H1 (cell line): ENCODE measurements at regions not wholly inside any gene's neighbourhood (a gene's known extent, or its start where the extent isn't known, plus 50 kb on each side); places are given as distances from the start of the nearest gene placed in this dataset.

Experiments
- CTCF ChIA-PET: fragments of 300-600 bp; sonication (Branson Sonifier 250); formaldehyde crosslinking; loops from one replicate; lab custom pipeline; 2021; ENCODE audit not compliant: partially characterized antibody; lab: Charles Lee
- POLR2A ChIA-PET: fragments of 300-600 bp; sonication (Branson Sonifier 250); formaldehyde crosslinking; loops from one replicate; lab custom pipeline; 2021; ENCODE audit warnings: inconsistent platforms; ENCODE audit not compliant: partially characterized antibody; lab: Charles Lee
- DNase-seq, 2 experiments: peaks; one replicate each; pipeline versions ENCODE4 v3.0.0 to v3.0.0-alpha.2; 2010 to 2022; ENCODE audit warnings: low spot score in 2 of 2, low read depth in 1 of 2, mixed read lengths in 1 of 2
- FAIRE-seq: peaks from 2 replicates; lab custom pipeline; 2011; peaks lifted over from hg19 to GRCh38; lab: Jason Lieb, UNC
- H2AFZ ChIP-seq: 2 replicates; pipeline ENCODE4 v1.8.1; 2012; ENCODE audit warnings: low read length, inconsistent platforms
- H2AK5ac ChIP-seq: 2 replicates; pipeline ENCODE4 v1.6.1; 2013; ENCODE audit warnings: low read depth, low read length
- H2BK120ac ChIP-seq: replicated peaks from 2 replicates; pipeline ENCODE3; 2013; ENCODE audit warnings: low read depth, low read length, inconsistent platforms
- H2BK12ac ChIP-seq: 2 replicates; pipeline ENCODE4 v1.6.1; 2013; ENCODE audit warnings: low read depth, low read length
- H2BK15ac ChIP-seq: 2 replicates; pipeline ENCODE4 v1.6.1; 2013; ENCODE audit warnings: low read length
- H2BK20ac ChIP-seq: 2 replicates; pipeline ENCODE4 v1.6.1; 2013; ENCODE audit warnings: low read length
- H2BK5ac ChIP-seq: 2 replicates; pipeline ENCODE4 v1.6.1; 2013; ENCODE audit warnings: low read depth, low read length
- H3K14ac ChIP-seq: 2 replicates; pipeline ENCODE4 v1.6.1; 2013; ENCODE audit warnings: inconsistent platforms; ENCODE audit not compliant: insufficient read length
- H3K18ac ChIP-seq: 2 replicates; pipeline ENCODE4 v1.6.1; 2013; ENCODE audit warnings: low read length; ENCODE audit errors: extremely low read depth
- H3K23ac ChIP-seq: 2 replicates; pipeline ENCODE4 v1.6.1; 2013; ENCODE audit warnings: inconsistent platforms; ENCODE audit not compliant: insufficient read length
- H3K23me2 ChIP-seq: 2 replicates; pipeline ENCODE4 v1.6.1; 2013; ENCODE audit warnings: low read depth, low read length
- H3K27ac ChIP-seq: 2 replicates; pipeline ENCODE4 v1.6.1; 2011; ENCODE audit warnings: low read depth, low read length, inconsistent platforms
- H3K27me3 ChIP-seq, 4 experiments: replicated peaks in 1 of 4; 1 replicate in 1 of 4; 2 replicates in 3 of 4; pipeline versions ENCODE4 v1.6.1 to v1.8.1; 2011 to 2013; ENCODE audit warnings: low read length in 3 of 4, mild to moderate bottlenecking in 3 of 4, inconsistent platforms in 2 of 4, mixed read lengths in 2 of 4, moderate library complexity in 1 of 4; ENCODE audit not compliant: control insufficient read depth in 3 of 4, insufficient read depth in 3 of 4; ENCODE audit errors: extremely low read depth in 1 of 4
- H3K36me3 ChIP-seq, 4 experiments: 2 replicates each; pipeline versions ENCODE4 v1.6.1 to v1.8.1; 2011 to 2013; ENCODE audit warnings: mild to moderate bottlenecking in 4 of 4, low read length in 3 of 4, moderate library complexity in 2 of 4, control low read depth in 1 of 4, inconsistent platforms in 1 of 4; ENCODE audit not compliant: insufficient read depth in 4 of 4, control insufficient read depth in 2 of 4
- H3K4ac ChIP-seq: replicated peaks from 2 replicates; pipeline ENCODE3; 2013; ENCODE audit warnings: low read length, low read depth, mixed read lengths, inconsistent platforms; ENCODE audit not compliant: insufficient read length
- H3K4me1 ChIP-seq, 4 experiments: replicated peaks in 1 of 4; 1 replicate in 1 of 4; 2 replicates in 3 of 4; pipeline versions ENCODE4 v1.6.1 to v1.8.1; 2011 to 2013; ENCODE audit warnings: low read length in 3 of 4, inconsistent platforms in 2 of 4, mixed read lengths in 1 of 4; ENCODE audit not compliant: insufficient read depth in 4 of 4, control insufficient read depth in 3 of 4
- H3K4me2 ChIP-seq, 2 experiments: 2 replicates each; pipeline versions ENCODE4 v1.6.1 to v1.8.1; 2011 to 2013; ENCODE audit warnings: low read depth in 2 of 2, low read length in 2 of 2, control low read depth in 1 of 2, inconsistent platforms in 1 of 2, mild to moderate bottlenecking in 1 of 2; ENCODE audit not compliant: insufficient read depth in 1 of 2
- H3K4me3 ChIP-seq, 4 experiments: fragments of 200-600, 300-600 bp in 1 of 4; sonication (generic), shearing (Covaris generic), sonication (Bioruptor Twin) in 1 of 4; 2 replicates each; pipeline versions ENCODE4 v1.5.1 to v1.8.1; 2011 to 2016; ENCODE audit warnings: low read length in 4 of 4, low read depth in 3 of 4, control low read depth in 2 of 4, inconsistent platforms in 2 of 4, mild to moderate bottlenecking in 2 of 4, mixed read lengths in 1 of 4, moderate library complexity in 1 of 4; ENCODE audit not compliant: insufficient read depth in 2 of 4; ENCODE audit errors: extremely low read depth in 1 of 4
- H3K56ac ChIP-seq: replicated peaks from 2 replicates; pipeline ENCODE3; 2013; ENCODE audit warnings: low read depth, mild to moderate bottlenecking, mixed read lengths, low read length, inconsistent platforms; ENCODE audit not compliant: insufficient read length
- H3K79me1 ChIP-seq: 2 replicates; pipeline ENCODE4 v1.6.1; 2013; ENCODE audit warnings: low read depth, low read length, control low read depth
- H3K79me2 ChIP-seq, 2 experiments: 2 replicates each; pipeline versions ENCODE4 v1.6.1 to v1.8.1; 2012 to 2013; ENCODE audit warnings: low read length in 2 of 2, mild to moderate bottlenecking in 2 of 2, inconsistent platforms in 1 of 2; ENCODE audit not compliant: insufficient read depth in 2 of 2, control insufficient read depth in 1 of 2
- H3K9ac ChIP-seq, 4 experiments: replicated peaks in 1 of 4; 1 replicate in 1 of 4; 2 replicates in 3 of 4; pipeline versions ENCODE4 v1.6.1 to v1.8.1; 2011 to 2013; ENCODE audit warnings: low read depth in 3 of 4, low read length in 3 of 4, control low read depth in 2 of 4, mild to moderate bottlenecking in 2 of 4, moderate library complexity in 2 of 4, inconsistent platforms in 1 of 4; ENCODE audit errors: extremely low read depth in 1 of 4
- H3K9me3 ChIP-seq, 2 experiments: 2 replicates each; pipeline versions ENCODE4 v1.6.1 to v1.8.1; 2012 to 2013; ENCODE audit warnings: mild to moderate bottlenecking in 2 of 2, moderate library complexity in 2 of 2, control low read depth in 1 of 2, inconsistent platforms in 1 of 2, low read depth in 1 of 2, low read length in 1 of 2, mixed read lengths in 1 of 2; ENCODE audit not compliant: insufficient read depth in 2 of 2
- H4K20me1 ChIP-seq, 2 experiments: replicated peaks in 1 of 2; 2 replicates each; pipeline versions ENCODE3 to v1.8.1; 2011 to 2013; ENCODE audit warnings: inconsistent platforms in 2 of 2, low read length in 2 of 2, mild to moderate bottlenecking in 1 of 2; ENCODE audit not compliant: insufficient read depth in 2 of 2, control insufficient read depth in 1 of 2
- H4K5ac ChIP-seq: 2 replicates; pipeline ENCODE4 v1.6.1; 2013; ENCODE audit warnings: low read length, low read depth, mixed read lengths, inconsistent platforms; ENCODE audit not compliant: insufficient read length
- H4K8ac ChIP-seq: 2 replicates; pipeline ENCODE4 v1.8.0; 2013; ENCODE audit warnings: mild to moderate bottlenecking, moderate library complexity, low read length, inconsistent platforms; ENCODE audit not compliant: insufficient read depth; ENCODE audit errors: extremely low read depth
- H4K91ac ChIP-seq: replicated peaks from 2 replicates; pipeline ENCODE3; 2013; ENCODE audit warnings: low read length, mixed read lengths, inconsistent platforms; ENCODE audit not compliant: insufficient read length
- CEBPB ChIP-seq: IDR thresholded peaks from 2 replicates; pipeline ENCODE4 v1.6.1; 2012; ENCODE audit warnings: low read depth, low read length
- JUND ChIP-seq: IDR thresholded peaks from 2 replicates; pipeline ENCODE4 v1.6.1; 2011; ENCODE audit warnings: mild to moderate bottlenecking, improper control_type of control experiment, low read length
- WGBS, 2 experiments: shearing (Covaris generic) in 1 of 2; methylation state at CpG; one replicate each; pipeline versions ENCODE4 v1.1.6 to v1.1.7; 2013 to 2015; ENCODE audit warnings: low lambda C conversion rate in 2 of 2, mixed read lengths in 2 of 2, inconsistent platforms in 1 of 2, low coverage in 1 of 2, missing lambda C conversion rate in 1 of 2; ENCODE audit not compliant: insufficient replicate concordance in 2 of 2, insufficient coverage in 1 of 2, insufficient read length in 1 of 2; ENCODE audit errors: extremely low coverage in 1 of 2, missing lambda C conversion rate in 1 of 2; 5-methylcytosine and 5-hydroxymethylcytosine counted together

DNA sequence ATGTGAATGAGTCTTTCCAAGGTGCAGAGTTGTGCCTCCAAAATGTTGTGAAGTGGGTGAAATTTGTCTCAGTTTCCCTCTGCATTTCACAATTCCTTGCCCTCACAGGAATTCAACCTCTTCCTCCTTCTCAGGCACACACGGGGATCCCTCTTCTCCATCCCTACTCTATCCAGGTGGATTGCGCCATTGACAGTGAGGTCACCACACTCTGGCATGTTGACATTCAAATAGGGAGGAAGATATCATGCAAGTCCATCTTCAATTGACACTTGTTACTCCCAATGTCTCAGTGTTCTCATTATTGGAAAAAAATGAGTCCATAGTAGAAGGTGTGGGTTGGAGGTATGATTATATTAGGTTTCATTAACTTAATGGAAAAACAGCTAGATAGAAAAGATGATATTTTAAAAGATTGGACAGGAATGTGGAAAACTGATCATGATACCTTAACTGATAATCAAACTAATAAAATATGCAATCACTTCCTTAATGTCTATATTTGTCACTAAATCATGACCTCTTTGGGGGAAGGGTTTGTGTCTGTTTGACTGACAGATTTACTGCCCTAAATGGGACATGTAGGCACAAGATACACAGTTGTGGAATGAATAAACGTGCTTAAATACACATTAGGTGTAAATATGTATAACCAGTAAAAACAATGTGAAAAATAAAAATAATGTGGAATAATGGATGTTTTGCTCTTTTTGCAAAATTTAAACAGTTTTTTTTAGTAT is 213.8 kb upstream of the SLC8A1 start:
- TF ChIP-seq CEBPB: peak; percentile 51; the same call in 1 of the 2 replicates
- no peak for TF ChIP-seq JUND
- no peak for FAIRE-seq

More for the DNA sequence above, 213.8 kb upstream of the SLC8A1 start:
- no peaks in the 10 kb centered on the region for H3K27me3 ChIP-seq
- ChIA-PET CTCF (no interaction called here), POLR2A (no interaction called here)
- H2AK5ac ChIP-seq: no peak overlapping the region
- H2BK15ac ChIP-seq: no peak overlapping the region
- no peaks in the 10 kb centered on the region for H3K36me3 ChIP-seq
- H3K79me1 ChIP-seq: no peaks in the 10 kb centered on the region
- H3K79me2 ChIP-seq: no peaks in the 10 kb centered on the region
- no peak overlapping the region for H3K23ac ChIP-seq
- H3K23me2 ChIP-seq: no peaks in the 10 kb centered on the region; the same call in 1 of the 2 replicates
- H3K9me3 ChIP-seq: no peaks in the 10 kb centered on the region
- no peak overlapping the region for H3K4ac ChIP-seq
- no peaks in the 10 kb centered on the region for H4K20me1 ChIP-seq
- no peak overlapping the region for H3K4me2 ChIP-seq
- H3K4me3 ChIP-seq: no peak overlapping the region
- no peak overlapping the region for H3K18ac ChIP-seq
- no peaks in the 10 kb centered on the region for H3K4me1 ChIP-seq
- H2BK5ac ChIP-seq: no peak overlapping the region
- no peak overlapping the region for H2BK20ac ChIP-seq
- no peak overlapping the region for H4K91ac ChIP-seq
- no peak for DNase-seq
- H4K5ac ChIP-seq: no peak overlapping the region
- H3K27ac ChIP-seq: no peak overlapping the region
- peak overlapping the region; percentile 70; the same call in 1 of the 2 replicates for H2AFZ ChIP-seq
- H3K9ac ChIP-seq: no peak overlapping the region
- no peak overlapping the region for H3K56ac ChIP-seq
- WGBS, 2 experiments: 80% methylated on average over 3 of the region's 3 CpGs; no CpG with 5 or more reads in 1 of the 2 experiments
- H2BK12ac ChIP-seq: no peak overlapping the region
- no peak overlapping the region for H4K8ac ChIP-seq
- no peak overlapping the region for H3K14ac ChIP-seq
- no peak overlapping the region for H2BK120ac ChIP-seq
